HG03432 (cell line): ENCODE measurements at regions not wholly inside any gene's neighbourhood (a gene's known extent, or its start where the extent isn't known, plus 50 kb on each side); places are given as distances from the start of the nearest gene placed in this dataset.
"Not testable (repeated sequence)": the region's sequence is repeated elsewhere in the genome, so short reads cannot be mapped to it uniquely, and the experiment has no call there.

Experiments
- ATAC-seq: cut with Tn5 transposase; IDR thresholded peaks from one replicate; pipeline ENCODE4 v1.9.1; 2021; ENCODE audit warnings: mild to moderate bottlenecking, moderate library complexity; ENCODE audit not compliant: unreplicated experiment

GRCh38 chr5:44756097-44756496 lies 52.6 kb upstream of the MRPS30 start:
- ATAC-seq = not testable (repeated sequence)

GRCh38 chr5:44747396-44747795 lies 61.4 kb upstream of the MRPS30 start:
- ATAC-seq = no peak

- no peak for ATAC-seq
Measured at GRCh38 chr5:44740660-44741059, 68.1 kb upstream of the MRPS30 start.

GRCh38 chr5:44729536-44729935 lies 79.2 kb upstream of the MRPS30 start:
- ATAC-seq = no peak

- ATAC-seq = no peak
Measured at GRCh38 chr5:44727100-44727499, 81.6 kb upstream of the MRPS30 start.

GRCh38 chr5:44719856-44720255 lies 88.9 kb upstream of the MRPS30 start:
- no peak for ATAC-seq

- ATAC-seq = no peak
Measured at GRCh38 chr5:44714871-44715561, 93.7 kb upstream of the MRPS30 start.

- no peak for ATAC-seq
Measured at GRCh38 chr5:44713446-44713845, 95.3 kb upstream of the MRPS30 start.

GRCh38 chr5:44711901-44712300 lies 96.8 kb upstream of the MRPS30 start:
- ATAC-seq = no peak

GRCh38 chr5:44708602-44709001 lies 100.1 kb upstream of the MRPS30 start:
- ATAC-seq = no peak

GRCh38 chr5:44707721-44708120 lies 101.0 kb upstream of the MRPS30 start:
- ATAC-seq = no peak

- no peak for ATAC-seq
Measured at GRCh38 chr5:44697025-44697424, 111.7 kb upstream of the MRPS30 start.

GRCh38 chr5:44695259-44695658 lies 113.5 kb upstream of the MRPS30 start:
- ATAC-seq = no peak

GRCh38 chr5:44691802-44692201 lies 116.9 kb upstream of the MRPS30 start:
- no peak for ATAC-seq

GRCh38 chr5:44681906-44682305 lies 126.8 kb upstream of the MRPS30 start:
- no peak for ATAC-seq

- ATAC-seq = no peak
Measured at GRCh38 chr5:44679214-44679613, 129.5 kb upstream of the MRPS30 start.

- ATAC-seq = no peak
Measured at GRCh38 chr5:44675296-44675695, 133.5 kb upstream of the MRPS30 start.

- ATAC-seq = no peak
Measured at GRCh38 chr5:44674461-44674860, 134.3 kb upstream of the MRPS30 start.

- not testable (repeated sequence) for ATAC-seq
Measured at GRCh38 chr5:44668471-44668870, 140.3 kb upstream of the MRPS30 start.

GRCh38 chr5:44665101-44665701 lies 143.5 kb upstream of the MRPS30 start:
- peak; percentile 84 for ATAC-seq

GRCh38 chr5:44664711-44665100 lies 144.0 kb upstream of the MRPS30 start:
- ATAC-seq = no peak

- no peak for ATAC-seq
Measured at GRCh38 chr5:44663991-44664710, 144.6 kb upstream of the MRPS30 start.
